Lower leg skin (tissue), 3 donors: ENCODE measurements at regions not wholly inside any gene's neighbourhood (a gene's known extent, or its start where the extent isn't known, plus 50 kb on each side); places are given as distances from the start of the nearest gene placed in this dataset.

Experiments
- CTCF ChIP-seq, 3 donors: fragments of 450-650 bp; IDR thresholded peaks; one replicate each; pipeline ENCODE4 v1.5.1; 2016; ENCODE audit warnings: antibody characterized with exemption in 3 of 3, mild to moderate bottlenecking in 3 of 3, moderate library complexity in 2 of 3
- POLR2A ChIP-seq, 2 donors: fragments of 450-650 bp; IDR thresholded peaks; one replicate each; pipeline ENCODE4 v1.6.1; 2016 to 2017; ENCODE audit warnings: antibody characterized with exemption in 2 of 2, mild to moderate bottlenecking in 1 of 2, moderate library complexity in 1 of 2

DNA sequence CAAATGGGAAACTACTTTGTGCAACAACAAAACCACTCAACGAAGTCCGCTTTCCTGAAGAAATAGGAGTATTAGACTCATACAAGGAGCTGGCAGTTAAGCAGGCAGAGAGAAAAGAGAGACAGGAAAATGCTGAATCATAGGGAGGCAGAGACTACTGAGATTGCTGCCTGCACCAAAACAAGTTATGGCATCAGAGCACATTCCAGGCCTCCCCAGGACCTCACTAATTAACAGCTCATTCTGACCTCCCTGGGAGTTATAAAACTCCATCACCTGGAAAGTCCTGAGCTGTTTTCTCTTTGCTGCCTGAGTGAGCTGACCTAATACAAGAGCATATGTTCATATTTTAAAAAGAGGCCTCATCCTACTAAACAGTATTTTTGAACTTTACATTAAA is 741.0 kb downstream of the MCTP2 start:
- no peak for TF ChIP-seq CTCF (IDR thresholded peaks at IDR 0.05)
- no peak for TF ChIP-seq POLR2A (IDR thresholded peaks at IDR 0.05)
